DMS153 (cell line): ENCODE measurements at regions not wholly inside any gene's neighbourhood (a gene's known extent, or its start where the extent isn't known, plus 50 kb on each side); places are given as distances from the start of the nearest gene placed in this dataset.

Experiments used
- DNase-seq: peaks from one replicate; lab custom pipeline; 2025; lab: John Stamatoyannopoulos, UW

DNA sequence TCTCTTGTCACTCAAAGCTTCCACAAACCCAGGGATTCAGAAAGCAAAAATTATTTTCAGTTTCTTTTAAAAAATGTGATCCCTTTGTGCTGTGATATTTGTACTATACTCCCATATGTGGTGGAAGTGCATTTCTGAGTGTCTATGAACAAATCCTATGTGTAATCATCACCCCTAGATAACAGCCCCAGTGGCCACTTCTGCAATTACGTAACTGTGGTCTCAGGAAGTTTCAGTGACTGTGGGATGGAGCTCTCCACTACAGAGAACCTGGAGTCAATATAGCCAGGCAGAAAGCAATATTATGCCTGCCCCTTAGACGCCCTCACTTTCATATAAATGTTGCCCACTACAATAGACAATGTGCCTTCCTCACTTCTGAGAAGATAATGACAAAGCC lies 1101.7 kb upstream of the GHITM start:
- no peak for DNase-seq

DNA sequence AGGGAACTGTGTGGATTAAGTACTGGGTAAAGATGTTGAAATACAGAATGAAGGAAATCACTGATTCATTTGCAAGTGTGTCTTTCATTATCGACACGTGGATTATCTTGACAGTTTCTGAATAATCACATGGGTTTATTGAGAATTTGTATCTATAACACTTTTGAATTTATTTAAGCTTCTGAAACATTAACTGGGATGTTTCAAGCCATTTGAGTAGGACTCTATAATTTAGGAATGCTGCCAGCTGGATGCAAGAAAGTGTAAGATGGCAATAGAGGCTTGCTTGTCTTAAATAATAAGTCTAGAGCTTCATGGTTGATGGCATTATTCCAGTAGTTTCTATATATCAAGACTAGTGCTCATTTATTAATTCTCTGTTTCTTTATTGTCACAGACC lies 1100.7 kb upstream of the GHITM start:
- DNase-seq = no peak

- DNase-seq = no peak
Observed at GRCh38 chr10:83045731-83046130, 1093.6 kb upstream of the GHITM start.

DNA sequence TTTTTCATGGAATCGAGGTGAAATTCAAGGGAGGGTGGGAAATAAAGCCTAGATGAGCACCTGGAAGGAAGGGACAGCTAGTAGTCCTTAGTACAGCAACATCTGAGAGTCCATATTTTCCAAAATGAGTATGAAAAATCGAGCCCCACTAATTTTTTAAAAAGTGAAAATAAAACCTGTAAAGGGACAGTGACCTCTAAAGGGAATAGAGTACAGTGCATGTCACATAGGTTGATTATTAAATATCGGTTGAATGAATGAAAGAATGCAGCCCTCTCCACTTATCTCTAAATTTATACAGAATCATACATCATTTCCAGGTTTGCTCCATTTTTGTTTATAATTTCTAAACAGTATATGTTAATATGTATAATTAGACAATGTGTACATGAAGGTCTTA lies 1088.5 kb upstream of the GHITM start:
- DNase-seq = no peak

DNA sequence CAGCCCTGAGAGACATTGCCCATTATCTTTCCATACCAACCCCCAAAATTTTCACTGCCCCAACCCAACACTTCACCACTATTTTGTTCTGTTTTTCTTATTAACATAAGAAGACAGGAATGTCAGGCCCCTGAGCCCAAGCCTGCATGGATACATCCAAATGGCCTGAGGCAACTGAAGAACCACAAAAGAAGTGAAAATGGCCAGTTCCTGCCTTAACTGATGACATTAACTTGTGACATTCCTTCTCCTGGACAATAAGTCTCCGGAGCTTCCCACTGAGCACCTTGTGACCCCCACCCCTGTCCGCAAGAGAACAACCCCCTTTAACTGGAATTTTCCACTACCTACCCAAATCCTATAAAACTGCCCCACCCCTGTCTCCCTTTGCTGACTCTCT lies 1076.4 kb upstream of the GHITM start:
- DNase-seq = no peak

DNA sequence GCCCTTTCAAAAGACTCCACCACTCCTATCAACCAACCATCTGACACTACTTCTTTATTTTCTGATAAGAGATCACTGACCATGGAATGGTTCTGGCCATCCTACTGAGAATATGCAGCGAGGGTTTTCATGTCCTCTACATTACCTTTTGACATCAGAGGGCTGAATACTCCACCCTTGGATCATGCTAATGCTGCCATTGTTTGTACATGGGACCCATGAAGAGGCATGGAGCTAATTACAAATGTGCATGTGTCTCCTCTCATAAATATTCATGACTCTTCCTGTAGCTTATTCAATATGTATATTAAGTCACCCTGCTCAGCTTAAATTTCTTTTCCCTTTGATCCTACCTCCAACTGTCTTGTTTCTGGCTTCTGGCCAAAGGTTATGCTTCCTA lies 1065.8 kb upstream of the GHITM start:
- DNase-seq = no peak

DNA sequence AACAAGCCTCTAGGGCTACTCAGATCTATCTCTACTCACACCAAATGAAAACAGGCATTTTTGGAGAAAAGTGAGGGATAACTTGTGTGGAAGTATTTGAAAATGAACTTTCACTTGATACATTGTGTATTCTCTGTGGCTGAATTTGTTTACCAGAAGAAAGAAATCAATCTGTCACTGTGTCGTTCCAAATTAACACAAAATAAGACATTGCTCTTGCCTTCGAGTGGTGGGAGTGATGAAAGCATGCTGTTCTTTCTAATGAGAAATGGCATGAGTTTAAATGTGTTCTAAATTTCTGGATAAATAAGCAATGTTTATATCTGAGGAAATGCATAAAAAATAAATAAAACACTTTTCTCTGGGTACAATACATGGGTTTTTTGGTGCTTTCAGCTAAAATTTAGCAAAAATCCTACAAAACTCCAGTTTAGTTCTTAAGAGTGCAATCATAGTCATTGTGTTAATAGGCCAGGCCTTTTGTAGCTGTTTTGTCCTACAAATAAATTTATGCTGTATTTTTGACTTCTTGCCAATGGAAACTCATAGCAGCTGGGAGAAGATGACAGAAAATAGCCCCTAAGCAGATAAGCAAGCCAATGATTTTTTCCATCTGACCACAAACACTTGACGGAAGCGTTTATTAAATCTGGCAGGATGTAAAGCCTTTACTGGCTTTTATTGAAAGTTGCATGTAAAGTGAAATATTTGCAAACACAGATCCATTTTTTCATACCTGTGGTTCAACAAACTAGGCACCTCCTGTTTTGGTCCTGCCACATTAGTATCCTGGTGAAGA lies 1064.1 kb upstream of the GHITM start:
- no peak for DNase-seq

DNA sequence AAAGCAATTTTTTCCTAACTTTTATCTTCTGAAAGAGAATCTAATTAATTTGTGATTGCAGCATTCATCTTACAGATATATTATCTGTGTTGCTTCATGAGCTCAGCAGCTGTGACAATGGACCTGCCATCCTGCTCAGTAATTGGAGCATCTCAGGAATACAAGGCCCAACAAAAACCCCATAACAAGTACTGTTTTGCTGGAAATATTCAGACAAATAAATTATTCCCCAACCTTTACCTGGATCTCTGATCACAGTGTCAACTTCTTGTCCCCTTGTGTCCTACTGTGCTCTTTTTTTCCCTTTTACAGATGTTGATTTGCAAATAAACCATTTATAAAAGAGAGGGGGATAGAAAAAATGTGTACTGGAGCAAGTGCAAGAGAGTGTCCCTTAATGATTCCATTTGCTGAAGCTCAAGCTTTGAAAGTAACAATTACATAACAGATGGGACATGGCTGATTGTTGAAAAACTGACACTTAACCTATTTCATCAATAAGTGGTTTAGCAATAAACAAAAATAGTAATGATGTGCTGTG lies 1063.4 kb upstream of the GHITM start:
- DNase-seq = no peak

- DNase-seq = no peak
Observed at GRCh38 chr10:83076443-83076842, 1062.9 kb upstream of the GHITM start.

DNA sequence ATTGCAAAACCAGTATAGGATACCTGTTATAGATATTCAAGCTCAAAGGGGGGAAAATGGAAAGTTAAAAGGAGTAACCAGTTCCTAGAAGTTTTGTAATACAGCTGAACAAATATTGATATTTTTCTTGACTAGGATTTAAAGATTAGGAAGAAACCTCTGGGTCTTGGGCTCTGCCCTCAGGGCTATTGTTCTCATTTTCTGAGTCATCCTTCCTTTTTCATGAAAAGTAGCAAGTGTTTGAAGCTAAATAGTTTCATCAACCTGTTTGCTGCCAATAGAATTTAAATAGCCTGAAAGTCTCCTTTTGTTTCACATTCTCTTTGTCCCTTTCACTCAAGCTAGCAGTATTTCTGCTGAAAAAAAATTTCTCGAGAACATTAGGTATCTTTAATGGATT lies 1061.1 kb upstream of the GHITM start:
- DNase-seq = no peak

- no peak for DNase-seq
Observed at GRCh38 chr10:83078645-83079044, 1060.7 kb upstream of the GHITM start.

DNA sequence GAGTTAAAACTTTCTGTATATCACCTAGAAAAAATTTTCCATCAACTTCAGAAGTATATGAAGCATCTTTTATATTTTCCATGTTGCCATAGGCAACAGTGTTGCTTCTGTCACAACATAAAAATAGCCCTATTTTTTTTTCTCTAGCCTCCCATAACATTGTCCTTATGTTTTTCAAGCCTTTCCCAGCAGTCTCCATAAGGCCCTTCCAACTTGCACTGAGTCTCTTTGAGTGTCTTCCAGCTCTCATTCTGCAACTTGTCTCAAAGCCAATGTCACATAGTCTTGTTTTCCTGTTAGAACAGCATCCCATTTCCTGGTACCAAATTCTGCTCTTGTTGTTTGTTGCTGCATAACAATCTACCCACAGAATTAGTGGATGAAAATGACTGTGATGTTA lies 1055.5 kb upstream of the GHITM start:
- DNase-seq = no peak

GRCh38 chr10:83089335-83089734 lies 1050.0 kb upstream of the GHITM start:
- no peak for DNase-seq

GRCh38 chr10:83104616-83105015 lies 1034.7 kb upstream of the GHITM start:
- no peak for DNase-seq

- DNase-seq = no peak
Observed at GRCh38 chr10:83108565-83109333, 1030.6 kb upstream of the GHITM start.

DNA sequence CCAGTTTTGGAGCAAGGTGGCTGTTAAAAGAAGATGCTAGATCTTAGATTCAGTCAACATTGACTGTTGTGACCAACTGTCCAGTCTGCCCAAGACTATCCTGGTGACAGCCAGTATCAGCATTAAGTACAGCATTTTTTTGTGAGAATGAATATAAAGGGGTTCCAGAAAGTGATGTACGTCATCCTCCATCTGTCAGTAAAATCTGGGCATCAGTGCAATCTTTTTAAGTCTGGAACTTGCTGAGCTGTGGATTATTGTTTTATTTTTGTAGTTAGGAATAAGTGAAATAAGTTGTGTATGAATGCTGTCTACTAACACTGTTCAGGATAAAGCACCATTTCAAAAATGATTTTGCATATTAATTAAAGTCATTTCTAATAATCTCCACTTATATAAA lies 1020.0 kb upstream of the GHITM start:
- DNase-seq = no peak

DNA sequence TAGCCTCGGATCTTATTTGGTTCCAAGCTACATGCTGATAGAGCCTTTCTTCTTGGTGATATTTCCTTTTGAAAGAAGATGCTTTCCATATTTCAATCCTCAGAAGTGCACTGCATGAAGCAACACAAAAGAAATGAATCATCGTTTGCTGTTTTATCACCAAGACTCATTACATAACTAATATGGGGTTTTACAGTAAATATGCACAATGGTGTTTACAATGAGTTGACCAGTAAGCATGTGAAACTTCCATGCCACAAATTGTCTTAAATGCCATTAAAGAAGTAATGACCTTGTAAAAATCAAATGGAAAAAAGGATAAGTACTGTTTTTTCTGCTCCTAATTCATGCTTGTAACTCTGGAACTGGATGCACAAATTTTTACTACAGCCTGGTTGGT lies 1017.0 kb upstream of the GHITM start:
- DNase-seq = no peak

DNA sequence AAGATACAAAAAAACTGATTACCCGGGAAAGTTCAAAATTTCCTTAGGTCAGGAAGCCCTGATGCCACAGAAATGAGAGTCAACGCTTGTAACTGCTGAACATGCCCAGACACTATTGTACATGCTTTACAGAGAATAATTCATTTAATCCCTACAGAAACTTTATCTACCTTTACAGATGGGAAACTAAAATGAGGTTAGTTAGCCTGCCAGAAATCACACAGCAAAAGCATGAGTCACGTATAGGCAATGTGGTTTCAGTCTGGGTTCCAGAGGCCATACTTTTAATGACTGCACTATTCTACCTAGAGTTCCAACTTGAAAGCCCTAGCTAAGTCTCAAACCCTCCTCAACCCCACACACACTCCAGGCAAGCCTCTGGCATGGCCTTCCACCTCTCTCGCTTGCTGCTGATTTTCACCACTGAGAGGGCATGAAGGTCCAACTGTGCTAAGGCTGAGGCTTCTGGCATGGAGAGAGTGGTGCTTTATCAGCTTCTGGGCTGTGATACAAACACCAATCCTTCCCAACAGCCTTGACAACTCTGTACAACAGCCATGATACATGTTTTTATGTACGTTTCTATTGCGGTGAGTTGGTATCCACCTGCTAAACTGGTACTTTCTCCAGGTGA lies 1011.2 kb upstream of the GHITM start:
- no peak for DNase-seq

DNA sequence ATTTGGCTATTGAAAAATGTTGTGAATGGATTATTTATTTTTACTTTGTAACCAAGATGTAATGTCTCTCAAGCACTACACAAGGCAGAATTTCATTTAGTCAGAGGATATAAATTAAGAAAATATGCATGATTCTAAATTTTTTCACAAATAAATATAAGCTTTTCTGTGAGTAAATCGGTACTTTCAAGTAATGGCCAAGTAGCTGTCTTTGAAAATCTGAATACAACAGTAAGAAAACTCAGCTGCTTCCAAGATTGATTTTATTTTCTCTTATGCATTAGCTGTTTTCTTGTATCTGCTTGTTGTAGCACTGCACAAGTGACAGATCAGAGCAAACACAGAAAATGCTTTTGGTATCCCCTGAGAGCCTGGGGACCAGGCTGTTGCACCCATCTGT lies 998.5 kb upstream of the GHITM start:
- DNase-seq = no peak

DNA sequence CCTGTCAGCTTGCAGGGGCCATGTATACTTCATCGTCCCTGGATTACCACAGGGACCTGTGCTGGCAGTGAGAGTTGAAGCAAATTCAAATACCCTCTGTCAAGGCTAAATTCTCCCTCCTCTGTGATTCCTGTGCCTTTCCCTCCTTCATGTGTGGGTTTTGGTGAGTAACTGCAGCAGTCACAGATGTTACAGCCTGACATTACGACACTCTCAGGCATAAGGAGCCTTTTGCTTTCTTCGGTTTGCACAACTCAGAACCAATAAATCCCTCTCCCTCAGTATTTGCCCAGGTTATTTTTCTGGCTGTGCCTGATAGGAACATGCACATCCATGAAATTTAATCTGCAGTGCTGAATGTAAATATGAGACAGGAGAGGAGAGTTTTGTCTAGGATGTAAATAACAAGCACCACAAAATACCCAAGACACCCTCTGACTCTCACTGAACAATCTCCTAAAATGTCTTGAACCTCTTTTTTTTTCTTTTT lies 997.2 kb upstream of the GHITM start:
- DNase-seq = no peak

DNA sequence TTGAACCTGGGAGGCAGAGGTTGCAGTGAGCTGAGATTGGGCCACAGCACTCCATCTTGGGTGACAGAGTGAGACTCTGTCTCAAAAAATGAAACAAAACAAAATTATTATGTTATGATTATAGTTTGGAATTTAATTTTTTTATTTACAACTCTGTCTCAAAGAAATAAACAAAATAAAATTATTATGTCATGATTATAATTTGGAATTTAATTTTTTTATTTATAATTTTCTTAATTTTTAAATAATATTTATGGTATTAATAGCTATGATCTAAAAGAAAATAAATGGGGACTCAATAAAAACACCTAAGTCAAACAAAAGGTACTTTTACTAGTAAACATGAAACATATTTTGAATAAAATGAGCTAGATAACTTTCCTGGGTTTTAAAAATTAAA lies 994.8 kb upstream of the GHITM start:
- no peak for DNase-seq

DNA sequence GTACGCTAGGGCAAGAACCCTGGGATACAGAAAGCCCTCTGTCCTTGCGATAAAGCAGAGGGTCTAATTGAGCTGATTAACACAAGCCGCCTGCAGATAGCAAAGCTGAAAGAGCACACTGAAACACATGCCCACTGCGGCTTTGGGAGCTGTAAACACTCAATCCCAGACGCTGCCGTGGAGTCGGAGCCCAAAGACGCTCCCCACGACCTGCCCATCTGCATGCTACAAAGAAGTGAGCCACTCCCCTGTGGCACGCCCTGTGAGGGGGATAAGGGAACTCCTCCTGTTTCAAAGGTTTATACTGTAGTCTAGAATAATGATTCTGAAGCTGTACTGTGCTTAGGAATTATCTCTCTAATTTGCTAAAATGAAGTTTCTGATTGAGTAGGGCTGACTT lies 985.6 kb upstream of the GHITM start:
- DNase-seq = no peak

GRCh38 chr10:83164156-83164555 lies 975.2 kb upstream of the GHITM start:
- DNase-seq = no peak
